IMR-90 (cell line): ENCODE measurements at regions not wholly inside any gene's neighbourhood (a gene's known extent, or its start where the extent isn't known, plus 50 kb on each side); places are given as distances from the start of the nearest gene placed in this dataset.

Source experiments
- CHD1 ChIP-seq: IDR thresholded peaks from 2 replicates; pipeline ENCODE4 v1.6.1; 2012; ENCODE audit warnings: low read depth, low read length, improper control_type of control experiment
- SMC3 ChIP-seq: fragments of 150-350 bp; IDR thresholded peaks from 2 replicates; pipeline ENCODE4 v1.6.1; 2016; ENCODE audit warnings: low read depth, mild to moderate bottlenecking, antibody characterized with exemption, low read length, moderate library complexity
- TF ChIP-seq, protein P1 (sequence below): conservative IDR thresholded peaks from 2 replicates; pipeline ENCODE4 v1.5.1; 2012; ENCODE audit warnings: mild to moderate bottlenecking, low read depth, low read length, improper control_type of control experiment

DNA sequence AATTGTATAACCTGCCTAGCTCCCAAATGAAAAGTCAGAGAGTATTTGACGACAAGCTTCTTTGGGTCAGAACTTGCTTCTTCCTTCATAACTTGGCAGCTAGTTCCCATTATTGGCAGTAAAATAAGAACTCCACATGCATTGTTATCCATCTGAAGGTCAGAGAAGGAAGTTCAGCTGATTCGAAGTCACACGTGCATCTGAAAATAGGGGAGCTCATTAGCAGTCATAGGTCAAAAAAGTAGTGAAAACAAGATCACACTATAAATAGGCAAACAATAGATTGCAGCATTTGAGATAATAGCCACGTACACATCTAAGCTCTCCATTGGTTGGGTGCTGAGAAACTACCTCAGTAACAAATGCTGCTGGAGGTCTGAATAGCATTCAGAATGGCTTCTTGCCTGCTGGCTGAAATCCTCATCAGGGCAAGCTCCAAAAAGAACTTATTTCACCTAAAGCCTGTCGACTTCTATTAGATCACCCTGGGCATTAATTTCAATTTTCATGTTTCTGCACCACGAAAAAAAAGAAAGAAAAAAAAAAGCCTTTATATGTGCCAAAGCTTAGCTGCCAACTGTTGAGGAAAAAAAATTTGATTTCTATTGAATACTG is 1492.9 kb upstream of the CELF4 start:
- TF ChIP-seq SMC3 (no peak), CHD1 (no peak)
- TF ChIP-seq, protein P1, sequence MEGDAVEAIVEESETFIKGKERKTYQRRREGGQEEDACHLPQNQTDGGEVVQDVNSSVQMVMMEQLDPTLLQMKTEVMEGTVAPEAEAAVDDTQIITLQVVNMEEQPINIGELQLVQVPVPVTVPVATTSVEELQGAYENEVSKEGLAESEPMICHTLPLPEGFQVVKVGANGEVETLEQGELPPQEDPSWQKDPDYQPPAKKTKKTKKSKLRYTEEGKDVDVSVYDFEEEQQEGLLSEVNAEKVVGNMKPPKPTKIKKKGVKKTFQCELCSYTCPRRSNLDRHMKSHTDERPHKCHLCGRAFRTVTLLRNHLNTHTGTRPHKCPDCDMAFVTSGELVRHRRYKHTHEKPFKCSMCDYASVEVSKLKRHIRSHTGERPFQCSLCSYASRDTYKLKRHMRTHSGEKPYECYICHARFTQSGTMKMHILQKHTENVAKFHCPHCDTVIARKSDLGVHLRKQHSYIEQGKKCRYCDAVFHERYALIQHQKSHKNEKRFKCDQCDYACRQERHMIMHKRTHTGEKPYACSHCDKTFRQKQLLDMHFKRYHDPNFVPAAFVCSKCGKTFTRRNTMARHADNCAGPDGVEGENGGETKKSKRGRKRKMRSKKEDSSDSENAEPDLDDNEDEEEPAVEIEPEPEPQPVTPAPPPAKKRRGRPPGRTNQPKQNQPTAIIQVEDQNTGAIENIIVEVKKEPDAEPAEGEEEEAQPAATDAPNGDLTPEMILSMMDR: no peak
